Fibroblast of villous mesenchyme (primary cell): ENCODE measurements at regions not wholly inside any gene's neighbourhood (a gene's known extent, or its start where the extent isn't known, plus 50 kb on each side); places are given as distances from the start of the nearest gene placed in this dataset. TPM values are rescaled to one million over a fixed set of nuclear protein-coding genes. Genes with fewer than 3 reads are reported as not detected.

ENCODE experiments used
- DNase-seq: peaks from one replicate; pipeline ENCODE4 v3.0.0-alpha.2; 2010; ENCODE audit warnings: low read depth
- H3K4me3 ChIP-seq: 2 replicates; pipeline ENCODE4 v1.5.1; 2011; ENCODE audit warnings: low read depth, mild to moderate bottlenecking, low read length
- CTCF ChIP-seq: IDR thresholded peaks from 2 replicates; pipeline ENCODE4 v1.5.1; 2012; ENCODE audit warnings: low read depth, mild to moderate bottlenecking, low read length; ENCODE audit not compliant: insufficient read depth
- small RNA-seq: library from RNA; depleted of rRNA; stranded (forward); fragments of <200 nt; gene quantifications from one replicate; pipeline ENCODE3, GENCODE V24; 2012

GRCh38 chr11:28383456-28383855, 275.3 kb downstream of the METTL15 start:
- peak; percentile 79 for DNase-seq

More at GRCh38 chr11:28383456-28383855, 275.3 kb downstream of the METTL15 start:
- peak; percentile 2 for TF ChIP-seq CTCF
- no peak overlapping the region for H3K4me3 ChIP-seq

Small RNAs in the stretch of these regions (small RNA-seq; reads per million reads assigned to genes)
- gene MIR8068 (not detected), gene RN7SL240P (not detected)
